ENCODE measurements at regions not wholly inside any gene's neighbourhood (a gene's known extent, or its start where the extent isn't known, plus 50 kb on each side); places are given as distances from the start of the nearest gene placed in this dataset.

DNA sequence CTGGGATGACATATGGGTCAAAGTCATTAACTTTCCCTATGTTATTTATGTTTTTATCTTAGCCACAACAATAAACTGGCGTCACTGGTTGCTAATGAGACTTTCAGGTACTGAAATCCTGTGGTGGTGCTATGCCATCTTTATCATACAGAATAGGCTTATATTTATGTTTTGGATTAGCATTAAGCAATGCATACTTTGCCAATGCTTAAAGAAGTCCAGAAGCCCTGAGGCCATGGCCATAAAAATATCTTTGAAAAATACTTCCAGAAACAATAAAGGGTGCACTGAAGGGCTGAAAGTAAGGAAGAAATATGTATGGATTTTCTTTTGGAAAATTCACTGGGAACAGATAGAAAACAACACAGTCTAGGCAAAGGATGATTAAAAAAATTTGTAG is 304.6 kb upstream of the SLC10A2 start:
- Histone ChIP-seq H3K27me3 (replicated peaks) (no peaks in the 10 kb centered on the region), H3K36me3 (replicated peaks) (no peaks in the 10 kb centered on the region), H3K27ac (no peak overlapping the region), H3K4me3 (ENCODE audit: low read depth, low read length) (no peak overlapping the region)
- in situ Hi-C loops (cut with HindIII; ENCODE audit: low pct_ligation_motif_present, low sequenced_read_pairs) = no loop called here
- DNase-seq = no peak
- TF ChIP-seq, protein P1, sequence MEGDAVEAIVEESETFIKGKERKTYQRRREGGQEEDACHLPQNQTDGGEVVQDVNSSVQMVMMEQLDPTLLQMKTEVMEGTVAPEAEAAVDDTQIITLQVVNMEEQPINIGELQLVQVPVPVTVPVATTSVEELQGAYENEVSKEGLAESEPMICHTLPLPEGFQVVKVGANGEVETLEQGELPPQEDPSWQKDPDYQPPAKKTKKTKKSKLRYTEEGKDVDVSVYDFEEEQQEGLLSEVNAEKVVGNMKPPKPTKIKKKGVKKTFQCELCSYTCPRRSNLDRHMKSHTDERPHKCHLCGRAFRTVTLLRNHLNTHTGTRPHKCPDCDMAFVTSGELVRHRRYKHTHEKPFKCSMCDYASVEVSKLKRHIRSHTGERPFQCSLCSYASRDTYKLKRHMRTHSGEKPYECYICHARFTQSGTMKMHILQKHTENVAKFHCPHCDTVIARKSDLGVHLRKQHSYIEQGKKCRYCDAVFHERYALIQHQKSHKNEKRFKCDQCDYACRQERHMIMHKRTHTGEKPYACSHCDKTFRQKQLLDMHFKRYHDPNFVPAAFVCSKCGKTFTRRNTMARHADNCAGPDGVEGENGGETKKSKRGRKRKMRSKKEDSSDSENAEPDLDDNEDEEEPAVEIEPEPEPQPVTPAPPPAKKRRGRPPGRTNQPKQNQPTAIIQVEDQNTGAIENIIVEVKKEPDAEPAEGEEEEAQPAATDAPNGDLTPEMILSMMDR (IDR thresholded peaks at IDR 0.05; ENCODE audit: low read depth, low read length, missing control alignments) = no peak

DNA sequence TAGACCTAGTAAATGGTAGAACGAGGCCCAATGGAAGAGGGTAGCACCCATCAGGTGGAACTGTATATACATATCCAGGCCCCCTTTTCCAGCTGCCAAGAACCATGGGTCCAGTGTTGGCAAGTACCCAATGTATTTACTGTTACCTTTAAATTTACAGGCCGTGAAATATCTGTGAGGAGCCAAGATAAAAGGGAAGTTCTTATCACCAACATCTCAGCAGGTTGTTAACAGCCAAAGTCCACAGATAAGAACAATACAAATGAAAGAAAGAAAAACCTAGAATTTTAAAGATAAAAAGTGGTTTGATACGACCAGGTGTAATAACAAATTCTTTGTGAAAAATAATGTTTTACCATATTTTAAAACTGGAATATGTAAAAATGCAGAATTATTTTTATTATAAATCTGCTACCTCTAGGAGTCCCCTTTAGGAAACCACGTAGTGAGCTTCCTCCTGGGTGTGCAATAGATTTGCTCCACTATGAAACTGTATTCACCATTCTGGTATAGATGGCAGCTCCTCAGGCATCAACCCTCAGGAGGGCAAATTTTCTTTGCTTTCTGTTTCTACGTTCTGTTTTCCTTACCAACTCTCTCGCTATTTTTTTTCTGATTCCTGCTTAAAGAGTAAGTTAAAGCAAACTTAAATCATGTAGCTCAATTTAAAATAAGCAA is 292.2 kb upstream of the SLC10A2 start:
- TF ChIP-seq, protein P1 (IDR thresholded peaks at IDR 0.05; ENCODE audit: low read depth, low read length, missing control alignments) = no peak
- no peak for DNase-seq
- in situ Hi-C loops (cut with HindIII; ENCODE audit: low pct_ligation_motif_present, low sequenced_read_pairs) = no loop called here
- H3K36me3 ChIP-seq (replicated peaks) = no peaks in the 10 kb centered on the region
- no peak overlapping the region for H3K27ac ChIP-seq
- no peaks in the 10 kb centered on the region for H3K27me3 ChIP-seq (replicated peaks)
- H3K4me3 ChIP-seq (ENCODE audit: low read depth, low read length) = no peak overlapping the region

DNA sequence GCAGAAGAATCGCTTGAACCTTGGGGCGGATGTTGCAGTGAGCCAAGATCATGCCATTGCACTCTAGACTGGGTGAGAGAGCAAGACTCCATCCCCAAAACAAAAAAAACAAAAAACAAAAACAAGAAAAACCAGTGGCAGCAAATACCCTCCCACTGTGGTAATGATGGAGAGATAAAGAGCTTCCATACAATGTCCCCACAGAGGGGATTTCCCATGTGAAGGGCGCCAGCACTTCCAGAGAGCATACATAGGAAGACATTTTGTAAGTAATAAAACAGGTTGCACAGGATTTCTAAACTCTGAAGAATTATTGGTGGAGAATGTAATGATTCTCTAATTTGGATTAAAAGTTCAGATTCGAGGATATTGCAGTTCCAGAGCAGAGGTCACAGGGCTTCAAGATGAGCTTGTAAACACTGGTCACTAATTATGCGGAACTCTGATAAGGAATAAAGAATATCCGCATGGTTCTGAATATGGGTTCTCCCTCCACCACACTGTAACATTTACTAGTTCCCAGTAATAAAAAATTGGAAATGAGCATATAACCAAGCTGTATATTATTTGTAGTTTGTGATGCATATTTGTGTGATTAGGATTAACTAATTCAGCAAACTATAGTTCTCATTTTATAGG is 290.1 kb upstream of the SLC10A2 start:
- no peak overlapping the region for H3K27ac ChIP-seq

DNA sequence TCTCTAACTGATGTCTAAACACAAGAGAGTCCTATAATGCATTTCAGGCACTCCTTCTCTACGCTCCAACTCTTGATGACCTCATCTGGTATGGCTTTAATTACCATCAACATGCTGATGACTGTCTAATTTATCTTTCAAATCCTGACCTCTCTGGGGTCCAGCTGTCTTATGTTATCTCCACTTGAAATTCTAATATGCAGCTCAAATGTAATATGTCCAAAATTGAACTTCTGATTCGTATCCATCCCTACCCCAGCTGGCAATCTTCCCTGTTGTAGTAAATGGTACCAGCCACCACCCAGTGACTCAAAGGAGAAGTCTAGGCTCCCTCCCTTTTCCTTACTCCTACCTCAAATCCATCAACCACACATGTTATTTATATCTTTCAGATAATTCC is 288.0 kb upstream of the SLC10A2 start:
- Histone ChIP-seq H3K27me3 (replicated peaks) (no peaks in the 10 kb centered on the region), H3K36me3 (replicated peaks) (no peaks in the 10 kb centered on the region), H3K4me3 (ENCODE audit: low read depth, low read length) (no peak overlapping the region), H3K27ac (no peak overlapping the region)
- TF ChIP-seq, protein P1 (IDR thresholded peaks at IDR 0.05; ENCODE audit: low read depth, low read length, missing control alignments) = no peak
- DNase-seq = no peak
- in situ Hi-C loops (cut with HindIII; ENCODE audit: low pct_ligation_motif_present, low sequenced_read_pairs) = no loop called here

More for the DNA sequence above, 290.1 kb upstream of the SLC10A2 start:
- no peaks in the 10 kb centered on the region for H3K27me3 ChIP-seq (replicated peaks)
- TF ChIP-seq, protein P1 (IDR thresholded peaks at IDR 0.05; ENCODE audit: low read depth, low read length, missing control alignments) = no peak
- no peak overlapping the region for H3K4me3 ChIP-seq (ENCODE audit: low read depth, low read length)
- DNase-seq = no peak
- no peaks in the 10 kb centered on the region for H3K36me3 ChIP-seq (replicated peaks)
- in situ Hi-C loops (cut with HindIII; ENCODE audit: low pct_ligation_motif_present, low sequenced_read_pairs) = no loop called here

DNA sequence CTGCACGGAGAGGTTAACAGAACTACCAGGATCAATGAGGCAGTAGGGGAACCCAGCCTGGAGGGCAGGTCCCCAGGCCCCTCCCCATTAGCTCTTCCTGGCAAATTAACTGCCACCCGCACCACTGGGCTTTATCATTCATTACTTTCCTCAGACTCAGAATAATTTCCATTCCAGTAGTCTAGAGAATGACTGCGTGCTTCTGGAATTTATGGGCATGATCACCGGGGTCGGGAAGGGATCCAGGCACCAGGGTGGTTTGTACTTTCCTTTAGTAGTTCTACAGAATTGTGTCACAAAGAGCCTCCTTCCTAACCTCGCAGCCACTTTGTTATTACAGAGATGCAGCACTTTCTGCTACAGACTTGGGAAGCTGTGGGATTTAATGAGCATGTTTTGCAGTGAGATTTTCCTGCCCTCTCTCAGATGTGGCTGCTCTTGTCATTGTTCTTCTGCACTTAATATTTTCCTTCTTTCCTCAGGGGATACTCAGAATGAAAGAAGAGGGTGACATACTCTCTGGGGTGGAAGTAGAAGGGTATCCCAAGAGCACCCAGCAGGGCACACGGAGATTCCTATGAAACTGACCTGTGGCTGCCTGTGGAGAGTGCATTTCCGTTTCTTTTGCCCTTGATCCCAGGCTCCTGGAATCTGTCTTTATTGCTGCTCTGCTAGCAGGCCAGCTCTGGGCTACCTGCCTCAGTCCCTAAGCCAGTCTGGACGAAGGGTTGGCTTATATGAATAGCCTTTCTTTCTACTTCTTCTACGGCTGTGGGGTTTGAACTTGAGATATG is 285.0 kb upstream of the SLC10A2 start:
- Histone ChIP-seq H3K27me3 (replicated peaks) (no peaks in the 10 kb centered on the region), H3K4me3 (ENCODE audit: low read depth, low read length) (no peak overlapping the region), H3K27ac (no peak overlapping the region), H3K36me3 (replicated peaks) (no peaks in the 10 kb centered on the region)
- TF ChIP-seq, protein P1 (IDR thresholded peaks at IDR 0.05; ENCODE audit: low read depth, low read length, missing control alignments) = no peak
- DNase-seq = peak; percentile 46
- in situ Hi-C loops (cut with HindIII; ENCODE audit: low pct_ligation_motif_present, low sequenced_read_pairs) = no loop called here

Data from brain microvascular endothelial cell (primary cell).